Neural progenitor cell (in vitro differentiated cells): ENCODE measurements at regions not wholly inside any gene's neighbourhood (a gene's known extent, or its start where the extent isn't known, plus 50 kb on each side); places are given as distances from the start of the nearest gene placed in this dataset.

Experiments
- DNase-seq: peaks from one replicate; pipeline ENCODE4 v3.0.0-alpha.2; 2016; ENCODE audit warnings: low spot score
- H2AFZ ChIP-seq: fragments of 200-600 bp; sonication (generic); replicated peaks from 2 replicates; pipeline ENCODE4 v1.6.1; 2016; ENCODE audit warnings: antibody characterized with exemption
- H3F3A ChIP-seq: fragments of 200-600 bp; sonication (generic); 2 replicates; pipeline ENCODE4 v1.6.1; 2016; ENCODE audit warnings: antibody characterized with exemption, low read depth
- H3K27ac ChIP-seq: fragments of 200-600 bp; sonication (generic); 2 replicates; pipeline ENCODE4 v1.5.1; 2016; ENCODE audit warnings: mild to moderate bottlenecking
- H3K27me3 ChIP-seq: fragments of 200-600 bp; sonication (generic); 2 replicates; pipeline ENCODE4 v1.6.1; 2016; ENCODE audit warnings: mild to moderate bottlenecking, moderate library complexity
- H3K36me3 ChIP-seq: fragments of 200-600 bp; sonication (generic); 2 replicates; pipeline ENCODE4 v1.5.1; 2016
- H3K4me1 ChIP-seq: fragments of 200-600 bp; sonication (generic); 2 replicates; pipeline ENCODE4 v1.6.1; 2016; ENCODE audit warnings: mixed run types
- H3K4me2 ChIP-seq: fragments of 200-600 bp; sonication (generic); 2 replicates; pipeline ENCODE4 v1.6.1; 2016
- H3K4me3 ChIP-seq: fragments of 200-600 bp; sonication (generic); 2 replicates; pipeline ENCODE4 v1.5.1; 2016
- H3K79me2 ChIP-seq: fragments of 200-600 bp; sonication (generic); 2 replicates; pipeline ENCODE4 v1.6.1; 2016; ENCODE audit warnings: low read depth
- H3K9ac ChIP-seq: fragments of 200-600 bp; sonication (generic); 2 replicates; pipeline ENCODE4 v1.6.1; 2016
- H3K9me3 ChIP-seq: fragments of 200-600 bp; sonication (generic); 2 replicates; pipeline ENCODE4 v1.5.1; 2016; ENCODE audit warnings: low read depth
- H4K20me1 ChIP-seq: fragments of 200-600 bp; sonication (generic); 2 replicates; pipeline ENCODE4 v1.6.1; 2016; ENCODE audit warnings: low read depth
- H3K27ac Mint-ChIP-seq: 3 replicates; pipeline ENCODE4 v1.8.0; 2021; ENCODE audit warnings: mixed read lengths
- H3K27me3 Mint-ChIP-seq: 2 replicates; pipeline ENCODE4 v1.8.0; 2022; ENCODE audit warnings: low read depth, mild to moderate bottlenecking, inconsistent platforms, moderate library complexity, mixed read lengths; ENCODE audit not compliant: insufficient read depth
- H3K36me3 Mint-ChIP-seq: 3 replicates; pipeline ENCODE4 v1.8.0; 2021; ENCODE audit warnings: mixed read lengths
- H3K4me1 Mint-ChIP-seq: 3 replicates; pipeline ENCODE4 v1.8.0; 2021; ENCODE audit warnings: mixed read lengths
- H3K4me3 Mint-ChIP-seq: 3 replicates; pipeline ENCODE4 v1.8.0; 2021; ENCODE audit warnings: mild to moderate bottlenecking, moderate library complexity, mixed read lengths
- H3K9me3 Mint-ChIP-seq: 3 replicates; pipeline ENCODE4 v1.8.0; 2020; ENCODE audit warnings: mixed read lengths
- CTCF ChIP-seq: fragments of 200-600 bp; sonication (generic); IDR thresholded peaks from 2 replicates; pipeline ENCODE4 v1.5.1; 2017; ENCODE audit warnings: antibody characterized with exemption, mild to moderate bottlenecking
- EZH2 ChIP-seq: fragments of 200-600 bp; sonication (generic); IDR thresholded peaks from 2 replicates; pipeline ENCODE4 v1.6.1; 2017; ENCODE audit warnings: antibody characterized with exemption, mild to moderate bottlenecking, moderate library complexity
- EZH2phosphoT487 ChIP-seq: fragments of 200-600 bp; sonication (generic); IDR thresholded peaks from 2 replicates; pipeline ENCODE4 v1.6.1; 2017; ENCODE audit warnings: antibody characterized with exemption

DNA sequence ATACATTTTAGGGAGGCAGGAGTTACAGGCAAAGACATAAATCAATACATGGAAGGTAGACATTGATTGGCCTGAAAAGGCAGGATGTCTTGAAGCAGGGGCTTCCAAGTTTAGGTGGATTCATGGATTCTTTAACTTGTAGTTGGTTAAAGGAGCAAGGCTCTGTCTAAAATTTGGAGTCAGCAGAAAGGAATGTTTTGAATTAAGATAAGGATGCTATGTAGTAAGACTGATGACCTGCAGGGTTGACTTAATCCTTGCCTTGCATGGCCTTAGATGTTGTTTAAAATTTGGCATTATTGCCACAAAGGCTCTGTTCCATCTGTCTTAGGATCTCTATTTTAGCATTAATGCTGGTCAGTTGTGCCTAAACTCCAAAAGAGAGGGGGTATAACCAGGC is 171.3 kb downstream of the C5orf15 start:
- no peaks in the 10 kb centered on the region for H4K20me1 ChIP-seq
- no peaks in the 10 kb centered on the region for H3K9me3 ChIP-seq
- H3K27ac ChIP-seq, result no peak overlapping the region
- H3K4me2 ChIP-seq, result no peak overlapping the region
- TF ChIP-seq EZH2 (no peak), EZH2phosphoT487 (no peak), CTCF (no peak)
- H3K4me3 Mint-ChIP-seq, result no peak overlapping the region
- peaks cover 10% of the 10 kb centered on the region for H3K27me3 Mint-ChIP-seq
- DNase-seq, result no peak
- H3K4me1 Mint-ChIP-seq, result peaks cover 4% of the 10 kb centered on the region
- no peaks in the 10 kb centered on the region for H3K9me3 Mint-ChIP-seq
- no peak overlapping the region for H3K9ac ChIP-seq
- no peaks in the 10 kb centered on the region for H3K36me3 Mint-ChIP-seq
- H3K4me1 ChIP-seq, result no peaks in the 10 kb centered on the region
- H3F3A ChIP-seq, result no peaks in the 10 kb centered on the region
- H3K27ac Mint-ChIP-seq, result no peak overlapping the region
- H3K79me2 ChIP-seq, result no peaks in the 10 kb centered on the region
- H3K4me3 ChIP-seq, result no peak overlapping the region
- no peak overlapping the region for H2AFZ ChIP-seq
- no peaks in the 10 kb centered on the region for H3K27me3 ChIP-seq
- no peaks in the 10 kb centered on the region for H3K36me3 ChIP-seq

DNA sequence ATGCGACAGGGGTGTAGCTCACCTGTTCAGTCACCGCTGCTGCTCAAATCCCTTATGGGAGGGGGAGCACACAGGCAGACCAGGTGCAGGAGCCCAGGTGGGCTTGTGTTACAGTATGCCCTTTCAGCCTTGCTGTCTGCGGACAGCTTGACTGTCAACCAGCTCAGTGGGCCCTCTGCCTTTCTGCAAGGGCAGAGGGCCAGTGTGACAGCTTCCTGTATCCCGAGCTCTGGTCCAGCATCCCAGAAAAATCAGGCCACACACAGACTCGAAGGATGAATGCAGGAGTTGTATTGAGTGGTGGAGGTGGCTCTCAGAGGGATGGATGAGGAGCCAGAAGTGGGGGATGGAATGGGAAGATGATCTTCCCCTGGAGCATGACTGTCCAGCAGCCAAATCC is 172.2 kb downstream of the C5orf15 start:
- TF ChIP-seq CTCF (no peak), EZH2phosphoT487 (no peak), EZH2 (no peak)
- no peak overlapping the region for H3K9ac ChIP-seq
- H3K36me3 ChIP-seq, result no peaks in the 10 kb centered on the region
- H3K27me3 ChIP-seq, result no peaks in the 10 kb centered on the region
- H3K4me3 Mint-ChIP-seq, result no peak overlapping the region
- no peaks in the 10 kb centered on the region for H3K79me2 ChIP-seq
- no peaks in the 10 kb centered on the region for H3K36me3 Mint-ChIP-seq
- H3K27ac Mint-ChIP-seq, result no peak overlapping the region
- no peak overlapping the region for H3K4me2 ChIP-seq
- H2AFZ ChIP-seq, result no peak overlapping the region
- H3K27ac ChIP-seq, result no peak overlapping the region
- H3F3A ChIP-seq, result no peaks in the 10 kb centered on the region
- H3K4me3 ChIP-seq, result no peak overlapping the region
- DNase-seq, result no peak
- H3K9me3 Mint-ChIP-seq, result no peaks in the 10 kb centered on the region
- no peaks in the 10 kb centered on the region for H4K20me1 ChIP-seq
- peaks cover 10% of the 10 kb centered on the region for H3K27me3 Mint-ChIP-seq
- H3K9me3 ChIP-seq, result no peaks in the 10 kb centered on the region
- H3K4me1 ChIP-seq, result no peaks in the 10 kb centered on the region
- peaks cover 4% of the 10 kb centered on the region for H3K4me1 Mint-ChIP-seq

- Histone ChIP-seq H3K27me3 (no peaks in the 10 kb centered on the region), H2AFZ (no peak overlapping the region), H3K9me3 (no peaks in the 10 kb centered on the region), H3F3A (no peaks in the 10 kb centered on the region), H3K36me3 (no peaks in the 10 kb centered on the region), H3K9ac (no peak overlapping the region), H3K27ac (no peak overlapping the region), H3K79me2 (no peaks in the 10 kb centered on the region), H3K4me1 (no peaks in the 10 kb centered on the region), H4K20me1 (no peaks in the 10 kb centered on the region), H3K4me2 (no peak overlapping the region), H3K4me3 (no peak overlapping the region)
- no peaks in the 10 kb centered on the region for H3K36me3 Mint-ChIP-seq
- no peak overlapping the region for H3K27ac Mint-ChIP-seq
- TF ChIP-seq CTCF (no peak), EZH2 (no peak), EZH2phosphoT487 (no peak)
- peaks cover 8% of the 10 kb centered on the region for H3K27me3 Mint-ChIP-seq
- H3K4me1 Mint-ChIP-seq, result peaks cover 4% of the 10 kb centered on the region
- DNase-seq, result no peak
- no peak overlapping the region for H3K4me3 Mint-ChIP-seq
- no peaks in the 10 kb centered on the region for H3K9me3 Mint-ChIP-seq
These were observed 173.5 kb downstream of the C5orf15 start for GRCh38 chr5:133794771-133795415.
